SK-N-SH treated with all-trans-retinoic acid at 6 μM for 48 hours (cell line): ENCODE measurements at regions not wholly inside any gene's neighbourhood (a gene's known extent, or its start where the extent isn't known, plus 50 kb on each side); places are given as distances from the start of the nearest gene placed in this dataset.

ENCODE experiments used
- ATAC-seq: fragments of 200-7000 bp; cut with Tn5 transposase; 3 replicates; pipeline ENCODE4 v1.9.1; 2020; ENCODE audit warnings: mild to moderate bottlenecking, moderate library complexity
- ARNTL ChIP-seq: fragments of 450-650 bp; formaldehyde crosslinking; IDR thresholded peaks from 2 replicates; pipeline ENCODE4 v1.5.0; 2020; ENCODE audit warnings: low read depth, mild to moderate bottlenecking, moderate library complexity, borderline replicate concordance
- BACH2 ChIP-seq: fragments of 250-450 bp; sonication (Bioruptor Pico); IDR thresholded peaks from 2 replicates; pipeline ENCODE4 v1.9.0; 2021; ENCODE audit warnings: mild to moderate bottlenecking, borderline replicate concordance
- CSDC2 ChIP-seq: fragments of 250-450 bp; sonication (Bioruptor Pico); IDR thresholded peaks from 2 replicates; pipeline ENCODE4 v1.5.0; 2020; ENCODE audit warnings: mild to moderate bottlenecking, moderate library complexity
- ESRRG ChIP-seq: fragments of 250-450 bp; sonication (Bioruptor Pico); IDR thresholded peaks from 2 replicates; pipeline ENCODE4 v1.6.1; 2021; ENCODE audit warnings: mild to moderate bottlenecking
- GLIS3 ChIP-seq: fragments of 250-450 bp; sonication (Bioruptor Pico); IDR thresholded peaks from 2 replicates; pipeline ENCODE4 v1.5.0; 2020; ENCODE audit warnings: mild to moderate bottlenecking, moderate library complexity
- ISL1 ChIP-seq: fragments of 250-450 bp; sonication (Bioruptor Pico); IDR thresholded peaks from 2 replicates; pipeline ENCODE4 v2.1.2; 2022; ENCODE audit warnings: mild to moderate bottlenecking, moderate library complexity
- OSR1 ChIP-seq: fragments of 250-450 bp; sonication (Bioruptor Pico); IDR thresholded peaks from 2 replicates; pipeline ENCODE4 v1.8.0; 2022; ENCODE audit warnings: moderate library complexity, mild to moderate bottlenecking, inconsistent platforms
- PPARA ChIP-seq: fragments of 250-450 bp; sonication (Bioruptor Pico); IDR thresholded peaks from 2 replicates; pipeline ENCODE4 v1.5.0; 2020; ENCODE audit warnings: mild to moderate bottlenecking, borderline replicate concordance
- RARB ChIP-seq: fragments of 250-450 bp; sonication (Bioruptor Pico); IDR thresholded peaks from 2 replicates; pipeline ENCODE4 v1.8.0; 2021; ENCODE audit warnings: mild to moderate bottlenecking, moderate library complexity
- SNAI2 ChIP-seq: fragments of 250-450 bp; sonication (Bioruptor Pico); IDR thresholded peaks from 2 replicates; pipeline ENCODE4 v1.5.0; 2020; ENCODE audit warnings: mild to moderate bottlenecking, moderate library complexity
- TCF4 ChIP-seq: fragments of 250-450 bp; sonication (Bioruptor Pico); IDR thresholded peaks from 2 replicates; pipeline ENCODE4 v1.8.0; 2021; ENCODE audit warnings: mild to moderate bottlenecking, moderate library complexity, borderline replicate concordance
- TOX ChIP-seq: fragments of 250-450 bp; sonication (Bioruptor Pico); IDR thresholded peaks from 2 replicates; pipeline ENCODE4 v1.8.0; 2021; ENCODE audit warnings: mild to moderate bottlenecking, moderate library complexity, borderline replicate concordance
- ZC3H10 ChIP-seq: fragments of 250-450 bp; sonication (Bioruptor Pico); IDR thresholded peaks from 2 replicates; pipeline ENCODE4 v1.5.1; 2021; ENCODE audit warnings: mild to moderate bottlenecking, moderate library complexity
- ZFP3 ChIP-seq: fragments of 250-450 bp; sonication (Bioruptor Pico); IDR thresholded peaks from 2 replicates; pipeline ENCODE4 v1.5.0; 2020; ENCODE audit warnings: mild to moderate bottlenecking, moderate library complexity
- ZFP30 ChIP-seq: fragments of 450-650 bp; formaldehyde crosslinking; IDR thresholded peaks from 2 replicates; pipeline ENCODE4 v1.5.0; 2022; ENCODE audit warnings: mild to moderate bottlenecking, moderate library complexity
- ZNF565 ChIP-seq: fragments of 450-650 bp; formaldehyde crosslinking; conservative IDR thresholded peaks from 2 replicates; pipeline ENCODE4 v1.5.0; 2020; ENCODE audit warnings: low read depth, mild to moderate bottlenecking, moderate library complexity
- ZNF70 ChIP-seq: fragments of 450-650 bp; formaldehyde crosslinking; IDR thresholded peaks from 2 replicates; pipeline ENCODE4 v1.5.0; 2020; ENCODE audit warnings: mild to moderate bottlenecking, moderate library complexity
- ZNF8 ChIP-seq: fragments of 450-650 bp; formaldehyde crosslinking; IDR thresholded peaks from 2 replicates; pipeline ENCODE4 v1.5.0; 2020; ENCODE audit warnings: mild to moderate bottlenecking, moderate library complexity
- TF ChIP-seq, protein P1 (sequence below): fragments of 250-450 bp; sonication (Bioruptor Pico); IDR thresholded peaks from 2 replicates; pipeline ENCODE4 v1.8.0; 2020; ENCODE audit warnings: mild to moderate bottlenecking, moderate library complexity, borderline replicate concordance
- TF ChIP-seq, protein P2 (sequence below): fragments of 250-450 bp; sonication (Bioruptor Pico); IDR thresholded peaks from 2 replicates; pipeline ENCODE4 v1.8.0; 2021; ENCODE audit warnings: low read depth, mild to moderate bottlenecking, moderate library complexity, borderline replicate concordance
- TF ChIP-seq, protein P3 (sequence below): fragments of 250-450 bp; sonication (Bioruptor Pico); IDR thresholded peaks from 2 replicates; pipeline ENCODE4 v1.5.0; 2020; ENCODE audit warnings: mild to moderate bottlenecking, moderate library complexity
- TF ChIP-seq, protein P4 (sequence below): fragments of 250-450 bp; sonication (Bioruptor Pico); IDR thresholded peaks from 2 replicates; pipeline ENCODE4 v1.5.1; 2020; ENCODE audit warnings: low read depth, mild to moderate bottlenecking, moderate library complexity
- TF ChIP-seq, protein P5 (sequence below): fragments of 250-450 bp; sonication (Bioruptor Pico); IDR thresholded peaks from 2 replicates; pipeline ENCODE4 v1.5.1; 2021; ENCODE audit warnings: mild to moderate bottlenecking, moderate library complexity

DNA sequence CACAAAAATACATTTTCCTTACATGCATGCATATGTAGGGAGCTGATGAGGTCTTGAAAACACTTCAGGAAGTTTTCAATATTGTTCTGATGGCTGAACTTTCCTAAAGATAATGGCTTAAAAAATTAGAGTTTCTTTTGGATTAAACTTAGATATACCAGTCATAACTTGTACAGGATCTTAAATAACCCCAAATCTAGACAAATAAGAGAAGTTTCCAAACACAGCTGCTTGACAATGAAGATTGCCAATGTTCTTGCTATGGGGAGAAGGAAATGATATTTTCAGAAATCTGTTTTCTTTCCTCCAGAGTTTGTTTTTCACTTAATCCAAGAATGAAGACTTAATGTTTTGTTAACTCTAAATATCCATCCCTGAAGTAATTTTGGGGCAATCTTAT is 54.6 kb upstream of the SPTBN1 start:
- ATAC-seq, result no peak
- TF ChIP-seq, protein P1, sequence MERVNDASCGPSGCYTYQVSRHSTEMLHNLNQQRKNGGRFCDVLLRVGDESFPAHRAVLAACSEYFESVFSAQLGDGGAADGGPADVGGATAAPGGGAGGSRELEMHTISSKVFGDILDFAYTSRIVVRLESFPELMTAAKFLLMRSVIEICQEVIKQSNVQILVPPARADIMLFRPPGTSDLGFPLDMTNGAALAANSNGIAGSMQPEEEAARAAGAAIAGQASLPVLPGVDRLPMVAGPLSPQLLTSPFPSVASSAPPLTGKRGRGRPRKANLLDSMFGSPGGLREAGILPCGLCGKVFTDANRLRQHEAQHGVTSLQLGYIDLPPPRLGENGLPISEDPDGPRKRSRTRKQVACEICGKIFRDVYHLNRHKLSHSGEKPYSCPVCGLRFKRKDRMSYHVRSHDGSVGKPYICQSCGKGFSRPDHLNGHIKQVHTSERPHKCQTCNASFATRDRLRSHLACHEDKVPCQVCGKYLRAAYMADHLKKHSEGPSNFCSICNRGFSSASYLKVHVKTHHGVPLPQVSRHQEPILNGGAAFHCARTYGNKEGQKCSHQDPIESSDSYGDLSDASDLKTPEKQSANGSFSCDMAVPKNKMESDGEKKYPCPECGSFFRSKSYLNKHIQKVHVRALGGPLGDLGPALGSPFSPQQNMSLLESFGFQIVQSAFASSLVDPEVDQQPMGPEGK (CRISPR knock-in tag), result no peak
- TF ChIP-seq OSR1 (CRISPR knock-in tag) (no peak), GLIS3 (CRISPR knock-in tag) (no peak), ISL1 (CRISPR knock-in tag) (no peak), ZNF8 (CRISPR knock-in tag) (no peak), BACH2 (CRISPR knock-in tag) (no peak), ARNTL (CRISPR knock-in tag) (no peak), ZFP3 (CRISPR knock-in tag) (no peak), TOX (CRISPR knock-in tag) (no peak), PPARA (CRISPR knock-in tag) (no peak), ZC3H10 (CRISPR knock-in tag) (no peak), RARB (no peak), ZNF565 (CRISPR knock-in tag) (no peak), ZFP30 (CRISPR knock-in tag) (no peak), TCF4 (CRISPR knock-in tag) (no peak), SNAI2 (CRISPR knock-in tag) (no peak)
- TF ChIP-seq, protein P2, sequence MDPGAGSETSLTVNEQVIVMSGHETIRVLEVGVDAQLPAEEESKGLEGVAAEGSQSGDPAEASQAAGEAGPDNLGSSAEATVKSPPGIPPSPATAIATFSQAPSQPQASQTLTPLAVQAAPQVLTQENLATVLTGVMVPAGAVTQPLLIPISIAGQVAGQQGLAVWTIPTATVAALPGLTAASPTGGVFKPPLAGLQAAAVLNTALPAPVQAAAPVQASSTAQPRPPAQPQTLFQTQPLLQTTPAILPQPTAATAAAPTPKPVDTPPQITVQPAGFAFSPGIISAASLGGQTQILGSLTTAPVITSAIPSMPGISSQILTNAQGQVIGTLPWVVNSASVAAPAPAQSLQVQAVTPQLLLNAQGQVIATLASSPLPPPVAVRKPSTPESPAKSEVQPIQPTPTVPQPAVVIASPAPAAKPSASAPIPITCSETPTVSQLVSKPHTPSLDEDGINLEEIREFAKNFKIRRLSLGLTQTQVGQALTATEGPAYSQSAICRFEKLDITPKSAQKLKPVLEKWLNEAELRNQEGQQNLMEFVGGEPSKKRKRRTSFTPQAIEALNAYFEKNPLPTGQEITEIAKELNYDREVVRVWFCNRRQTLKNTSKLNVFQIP (CRISPR knock-in tag), result no peak
- TF ChIP-seq, protein P3, sequence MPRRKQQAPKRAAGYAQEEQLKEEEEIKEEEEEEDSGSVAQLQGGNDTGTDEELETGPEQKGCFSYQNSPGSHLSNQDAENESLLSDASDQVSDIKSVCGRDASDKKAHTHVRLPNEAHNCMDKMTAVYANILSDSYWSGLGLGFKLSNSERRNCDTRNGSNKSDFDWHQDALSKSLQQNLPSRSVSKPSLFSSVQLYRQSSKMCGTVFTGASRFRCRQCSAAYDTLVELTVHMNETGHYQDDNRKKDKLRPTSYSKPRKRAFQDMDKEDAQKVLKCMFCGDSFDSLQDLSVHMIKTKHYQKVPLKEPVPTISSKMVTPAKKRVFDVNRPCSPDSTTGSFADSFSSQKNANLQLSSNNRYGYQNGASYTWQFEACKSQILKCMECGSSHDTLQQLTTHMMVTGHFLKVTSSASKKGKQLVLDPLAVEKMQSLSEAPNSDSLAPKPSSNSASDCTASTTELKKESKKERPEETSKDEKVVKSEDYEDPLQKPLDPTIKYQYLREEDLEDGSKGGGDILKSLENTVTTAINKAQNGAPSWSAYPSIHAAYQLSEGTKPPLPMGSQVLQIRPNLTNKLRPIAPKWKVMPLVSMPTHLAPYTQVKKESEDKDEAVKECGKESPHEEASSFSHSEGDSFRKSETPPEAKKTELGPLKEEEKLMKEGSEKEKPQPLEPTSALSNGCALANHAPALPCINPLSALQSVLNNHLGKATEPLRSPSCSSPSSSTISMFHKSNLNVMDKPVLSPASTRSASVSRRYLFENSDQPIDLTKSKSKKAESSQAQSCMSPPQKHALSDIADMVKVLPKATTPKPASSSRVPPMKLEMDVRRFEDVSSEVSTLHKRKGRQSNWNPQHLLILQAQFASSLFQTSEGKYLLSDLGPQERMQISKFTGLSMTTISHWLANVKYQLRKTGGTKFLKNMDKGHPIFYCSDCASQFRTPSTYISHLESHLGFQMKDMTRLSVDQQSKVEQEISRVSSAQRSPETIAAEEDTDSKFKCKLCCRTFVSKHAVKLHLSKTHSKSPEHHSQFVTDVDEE (CRISPR knock-in tag), result no peak

DNA sequence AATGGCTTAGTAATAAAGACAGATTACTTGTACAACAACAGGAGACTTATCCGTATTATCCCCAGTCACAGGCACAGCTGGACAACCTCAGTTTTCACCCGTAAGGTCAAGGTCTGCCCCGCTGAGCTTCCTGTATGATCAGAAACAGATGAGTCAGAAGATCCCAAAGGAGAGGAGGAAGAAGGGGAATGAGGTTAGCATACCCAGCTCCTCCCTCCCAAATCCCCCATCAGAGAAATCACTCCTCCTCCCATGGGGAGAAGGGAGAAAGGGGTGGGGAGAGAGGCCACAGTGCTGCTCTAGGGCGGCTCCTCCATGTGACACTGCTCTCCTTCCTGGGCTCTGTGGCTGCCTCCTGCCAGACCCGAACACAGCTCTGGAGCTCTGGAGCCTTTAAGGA is 53.8 kb upstream of the SPTBN1 start:
- peak; percentile 79 for ATAC-seq

More for the DNA sequence above, 53.8 kb upstream of the SPTBN1 start:
- TF ChIP-seq ZFP30 (CRISPR knock-in tag), result no peak
- no peak for TF ChIP-seq ZNF8 (CRISPR knock-in tag)
- TF ChIP-seq, protein P2 (CRISPR knock-in tag), result no peak
- TF ChIP-seq, protein P4, sequence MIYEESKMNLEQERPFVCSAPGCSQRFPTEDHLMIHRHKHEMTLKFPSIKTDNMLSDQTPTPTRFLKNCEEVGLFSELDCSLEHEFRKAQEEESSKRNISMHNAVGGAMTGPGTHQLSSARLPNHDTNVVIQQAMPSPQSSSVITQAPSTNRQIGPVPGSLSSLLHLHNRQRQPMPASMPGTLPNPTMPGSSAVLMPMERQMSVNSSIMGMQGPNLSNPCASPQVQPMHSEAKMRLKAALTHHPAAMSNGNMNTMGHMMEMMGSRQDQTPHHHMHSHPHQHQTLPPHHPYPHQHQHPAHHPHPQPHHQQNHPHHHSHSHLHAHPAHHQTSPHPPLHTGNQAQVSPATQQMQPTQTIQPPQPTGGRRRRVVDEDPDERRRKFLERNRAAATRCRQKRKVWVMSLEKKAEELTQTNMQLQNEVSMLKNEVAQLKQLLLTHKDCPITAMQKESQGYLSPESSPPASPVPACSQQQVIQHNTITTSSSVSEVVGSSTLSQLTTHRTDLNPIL, result no peak
- TF ChIP-seq TOX (CRISPR knock-in tag), result no peak
- no peak for TF ChIP-seq BACH2 (CRISPR knock-in tag)
- no peak for TF ChIP-seq ZNF565 (CRISPR knock-in tag)
- no peak for TF ChIP-seq ZC3H10 (CRISPR knock-in tag)
- TF ChIP-seq TCF4 (CRISPR knock-in tag), result no peak
- no peak for TF ChIP-seq GLIS3 (CRISPR knock-in tag)
- no peak for TF ChIP-seq CSDC2 (CRISPR knock-in tag)
- TF ChIP-seq, protein P5, sequence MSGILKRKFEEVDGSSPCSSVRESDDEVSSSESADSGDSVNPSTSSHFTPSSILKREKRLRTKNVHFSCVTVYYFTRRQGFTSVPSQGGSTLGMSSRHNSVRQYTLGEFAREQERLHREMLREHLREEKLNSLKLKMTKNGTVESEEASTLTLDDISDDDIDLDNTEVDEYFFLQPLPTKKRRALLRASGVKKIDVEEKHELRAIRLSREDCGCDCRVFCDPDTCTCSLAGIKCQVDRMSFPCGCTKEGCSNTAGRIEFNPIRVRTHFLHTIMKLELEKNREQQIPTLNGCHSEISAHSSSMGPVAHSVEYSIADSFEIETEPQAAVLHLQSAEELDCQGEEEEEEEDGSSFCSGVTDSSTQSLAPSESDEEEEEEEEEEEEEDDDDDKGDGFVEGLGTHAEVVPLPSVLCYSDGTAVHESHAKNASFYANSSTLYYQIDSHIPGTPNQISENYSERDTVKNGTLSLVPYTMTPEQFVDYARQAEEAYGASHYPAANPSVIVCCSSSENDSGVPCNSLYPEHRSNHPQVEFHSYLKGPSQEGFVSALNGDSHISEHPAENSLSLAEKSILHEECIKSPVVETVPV (CRISPR knock-in tag), result no peak
- no peak for TF ChIP-seq ZFP3 (CRISPR knock-in tag)
- TF ChIP-seq ARNTL (CRISPR knock-in tag), result no peak
- no peak for TF ChIP-seq ZNF70 (CRISPR knock-in tag)
- TF ChIP-seq ESRRG, result no peak
- TF ChIP-seq PPARA (CRISPR knock-in tag), result no peak
- no peak for TF ChIP-seq RARB
- TF ChIP-seq OSR1 (CRISPR knock-in tag), result no peak
- TF ChIP-seq, protein P3 (CRISPR knock-in tag), result no peak
